ENCODE measurements at regions not wholly inside any gene's neighbourhood (a gene's known extent, or its start where the extent isn't known, plus 50 kb on each side); places are given as distances from the start of the nearest gene placed in this dataset.

DNA sequence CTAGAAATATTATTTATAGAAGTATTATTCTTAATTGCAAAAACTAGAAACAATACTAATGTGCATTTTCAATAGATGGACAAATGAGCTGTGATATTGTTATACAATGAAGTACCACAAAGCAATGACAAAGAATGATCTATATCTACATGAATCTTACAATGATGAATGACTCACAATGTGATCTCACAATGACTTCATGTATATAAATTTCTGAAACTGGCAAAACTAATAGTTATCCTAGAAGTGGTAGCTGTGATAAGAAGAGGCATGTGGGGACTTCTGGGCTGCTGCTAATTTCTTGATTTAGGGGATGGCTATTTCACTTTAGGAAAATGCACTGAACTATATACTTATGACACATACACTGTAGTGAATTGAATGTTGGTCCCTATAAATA, 396.0 kb upstream of the ZNF608 start:
- TF ChIP-seq, protein P1, sequence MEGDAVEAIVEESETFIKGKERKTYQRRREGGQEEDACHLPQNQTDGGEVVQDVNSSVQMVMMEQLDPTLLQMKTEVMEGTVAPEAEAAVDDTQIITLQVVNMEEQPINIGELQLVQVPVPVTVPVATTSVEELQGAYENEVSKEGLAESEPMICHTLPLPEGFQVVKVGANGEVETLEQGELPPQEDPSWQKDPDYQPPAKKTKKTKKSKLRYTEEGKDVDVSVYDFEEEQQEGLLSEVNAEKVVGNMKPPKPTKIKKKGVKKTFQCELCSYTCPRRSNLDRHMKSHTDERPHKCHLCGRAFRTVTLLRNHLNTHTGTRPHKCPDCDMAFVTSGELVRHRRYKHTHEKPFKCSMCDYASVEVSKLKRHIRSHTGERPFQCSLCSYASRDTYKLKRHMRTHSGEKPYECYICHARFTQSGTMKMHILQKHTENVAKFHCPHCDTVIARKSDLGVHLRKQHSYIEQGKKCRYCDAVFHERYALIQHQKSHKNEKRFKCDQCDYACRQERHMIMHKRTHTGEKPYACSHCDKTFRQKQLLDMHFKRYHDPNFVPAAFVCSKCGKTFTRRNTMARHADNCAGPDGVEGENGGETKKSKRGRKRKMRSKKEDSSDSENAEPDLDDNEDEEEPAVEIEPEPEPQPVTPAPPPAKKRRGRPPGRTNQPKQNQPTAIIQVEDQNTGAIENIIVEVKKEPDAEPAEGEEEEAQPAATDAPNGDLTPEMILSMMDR (IDR thresholded peaks at IDR 0.05), result no peak
- TF ChIP-seq POLR2A (IDR thresholded peaks at IDR 0.05), result no peak
